Duodenal mucosa (tissue), 2 donors: ENCODE measurements at regions not wholly inside any gene's neighbourhood (a gene's known extent, or its start where the extent isn't known, plus 50 kb on each side); places are given as distances from the start of the nearest gene placed in this dataset.

ENCODE experiments used
- H3K27ac ChIP-seq: one replicate; pipeline ENCODE4 v1.7.0; 2013; ENCODE audit warnings: low read depth, low read length
- H3K27me3 ChIP-seq, 2 donors: one replicate each; pipeline ENCODE4 v1.7.0; 2013; ENCODE audit warnings: low read length in 2 of 2, control low read depth in 1 of 2; ENCODE audit not compliant: insufficient read depth in 2 of 2, control insufficient read depth in 1 of 2
- H3K36me3 ChIP-seq, 2 donors: one replicate each; pipeline ENCODE4 v1.7.0; 2013; ENCODE audit warnings: low read length in 2 of 2, control low read depth in 1 of 2; ENCODE audit not compliant: insufficient read depth in 2 of 2, control insufficient read depth in 1 of 2
- H3K4me1 ChIP-seq, 2 donors: one replicate each; pipeline ENCODE4 v1.7.0; 2013; ENCODE audit warnings: low read length in 2 of 2, control low read depth in 1 of 2; ENCODE audit not compliant: insufficient read depth in 2 of 2, control insufficient read depth in 1 of 2
- H3K4me3 ChIP-seq, 2 donors: one replicate each; pipeline ENCODE4 v1.7.0; 2013; ENCODE audit warnings: low read length in 2 of 2, low read depth in 1 of 2
- H3K9ac ChIP-seq, 2 donors: one replicate each; pipeline ENCODE4 v1.7.0; 2013; ENCODE audit warnings: low read length in 2 of 2, low read depth in 1 of 2
- H3K9me3 ChIP-seq, 2 donors: one replicate each; pipeline ENCODE4 v1.7.0; 2013; ENCODE audit warnings: low read length in 2 of 2, control low read depth in 1 of 2; ENCODE audit not compliant: control insufficient read depth in 1 of 2

- no peaks in the 10 kb centered on the region for H3K9me3 ChIP-seq
- H3K9ac ChIP-seq: no peak overlapping the region
- no peaks in the 10 kb centered on the region for H3K27me3 ChIP-seq
- H3K27ac ChIP-seq: no peak overlapping the region
- no peak overlapping the region for H3K4me3 ChIP-seq
- H3K36me3 ChIP-seq: no peaks in the 10 kb centered on the region
- peaks cover 31 to 37% of the 10 kb centered on the region in 2 donors for H3K4me1 ChIP-seq
Measured at GRCh38 chr5:134462047-134462575, 50.4 kb upstream of the CDKN2AIPNL start.
